ENCODE measurements at regions not wholly inside any gene's neighbourhood (a gene's known extent, or its start where the extent isn't known, plus 50 kb on each side); places are given as distances from the start of the nearest gene placed in this dataset.

DNA sequence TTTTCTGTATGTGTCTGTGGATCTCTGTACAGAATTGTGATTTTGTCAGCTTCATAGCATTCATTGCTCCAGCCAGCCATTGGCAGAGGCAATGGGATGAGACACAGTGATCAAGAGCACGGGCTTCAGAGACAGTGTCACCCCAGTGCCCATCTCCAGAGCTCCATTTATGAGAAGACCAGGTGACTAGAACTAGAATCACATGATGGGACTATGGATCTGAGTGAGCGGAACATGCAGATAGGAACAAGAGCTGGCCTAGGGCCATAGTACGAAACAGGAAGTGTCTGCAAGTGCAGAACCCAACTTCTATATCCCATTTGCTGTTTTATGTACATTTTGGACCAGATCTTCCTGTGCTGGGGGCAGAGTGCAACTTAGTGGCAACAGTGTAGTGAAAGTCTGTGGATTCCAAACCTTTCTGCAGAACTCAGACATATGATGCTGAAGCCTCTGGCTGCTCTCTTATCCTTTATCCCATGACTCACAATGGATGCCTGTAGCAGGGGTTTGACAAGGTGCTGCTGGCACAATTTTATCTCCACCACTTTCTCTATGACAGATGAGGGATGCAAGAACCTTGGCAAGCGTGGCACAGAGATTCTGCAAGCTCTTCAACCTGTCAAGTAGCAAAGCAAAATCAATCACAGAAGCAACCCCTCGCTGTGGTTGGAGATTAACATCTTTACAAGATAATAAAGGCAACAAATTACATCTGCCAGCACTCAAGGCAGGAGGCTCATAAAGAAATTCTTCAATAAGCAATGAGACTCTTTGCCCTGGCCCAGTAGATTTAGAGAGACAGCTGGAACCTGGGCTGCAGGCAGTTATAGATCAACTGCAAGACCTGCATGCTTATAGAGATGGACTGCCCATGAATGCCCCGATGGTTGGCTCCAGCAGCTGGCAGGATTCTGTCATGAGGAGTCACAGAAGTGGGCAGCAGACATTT, 681.3 kb downstream of the TNS3 start:
- no peak for TF ChIP-seq POLR2A (IDR thresholded peaks at IDR 0.05)
- TF ChIP-seq POLR2AphosphoS5 (IDR thresholded peaks at IDR 0.05): peak; percentile 46
- TF ChIP-seq, protein P1, sequence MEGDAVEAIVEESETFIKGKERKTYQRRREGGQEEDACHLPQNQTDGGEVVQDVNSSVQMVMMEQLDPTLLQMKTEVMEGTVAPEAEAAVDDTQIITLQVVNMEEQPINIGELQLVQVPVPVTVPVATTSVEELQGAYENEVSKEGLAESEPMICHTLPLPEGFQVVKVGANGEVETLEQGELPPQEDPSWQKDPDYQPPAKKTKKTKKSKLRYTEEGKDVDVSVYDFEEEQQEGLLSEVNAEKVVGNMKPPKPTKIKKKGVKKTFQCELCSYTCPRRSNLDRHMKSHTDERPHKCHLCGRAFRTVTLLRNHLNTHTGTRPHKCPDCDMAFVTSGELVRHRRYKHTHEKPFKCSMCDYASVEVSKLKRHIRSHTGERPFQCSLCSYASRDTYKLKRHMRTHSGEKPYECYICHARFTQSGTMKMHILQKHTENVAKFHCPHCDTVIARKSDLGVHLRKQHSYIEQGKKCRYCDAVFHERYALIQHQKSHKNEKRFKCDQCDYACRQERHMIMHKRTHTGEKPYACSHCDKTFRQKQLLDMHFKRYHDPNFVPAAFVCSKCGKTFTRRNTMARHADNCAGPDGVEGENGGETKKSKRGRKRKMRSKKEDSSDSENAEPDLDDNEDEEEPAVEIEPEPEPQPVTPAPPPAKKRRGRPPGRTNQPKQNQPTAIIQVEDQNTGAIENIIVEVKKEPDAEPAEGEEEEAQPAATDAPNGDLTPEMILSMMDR (IDR thresholded peaks at IDR 0.05): no peak
